Activated CD8-positive, alpha-beta memory T cell treated with anti-CD3 and anti-CD28 coated beads, Interleukin-2, amount 50 U/mL, for 24 hours (primary cell): ENCODE measurements at regions not wholly inside any gene's neighbourhood (a gene's known extent, or its start where the extent isn't known, plus 50 kb on each side); places are given as distances from the start of the nearest gene placed in this dataset.
"Not testable (repeated sequence)": the region's sequence is repeated elsewhere in the genome, so short reads cannot be mapped to it uniquely, and the experiment has no call there.

ENCODE experiments used
- DNase-seq: peaks from one replicate; pipeline ENCODE4 v3.0.0-alpha.2; 2020; ENCODE audit errors: extremely low read depth

- DNase-seq = peak; percentile 13
These were observed 53.3 kb downstream of the FOXD4L1 start for GRCh38 chr2:113551637-113552318.

- DNase-seq = not testable (repeated sequence)
These were observed 61.4 kb downstream of the FOXD4L1 start for GRCh38 chr2:113559820-113560219.

- not testable (repeated sequence) for DNase-seq
These were observed 64.2 kb downstream of the FOXD4L1 start for GRCh38 chr2:113562662-113563061.

GRCh38 chr2:113566674-113567480 is 60.2 kb upstream of the RABL2A start:
- DNase-seq = not testable (repeated sequence)

- DNase-seq = not testable (repeated sequence)
These were observed 59.6 kb upstream of the RABL2A start for GRCh38 chr2:113567481-113567849.

- not testable (repeated sequence) for DNase-seq
These were observed 58.8 kb upstream of the RABL2A start for GRCh38 chr2:113568231-113568630.

GRCh38 chr2:113570082-113570481 is 57.0 kb upstream of the RABL2A start:
- not testable (repeated sequence) for DNase-seq

- DNase-seq = not testable (repeated sequence)
These were observed 56.5 kb upstream of the RABL2A start for GRCh38 chr2:113570509-113571009.

- not testable (repeated sequence) for DNase-seq
These were observed 55.5 kb upstream of the RABL2A start for GRCh38 chr2:113571482-113572068.

GRCh38 chr2:113575721-113576120 is 51.3 kb upstream of the RABL2A start:
- not testable (repeated sequence) for DNase-seq

- DNase-seq = not testable (repeated sequence)
These were observed 50.7 kb upstream of the RABL2A start for GRCh38 chr2:113576353-113576752.
